Neural cell (in vitro differentiated cells): ENCODE measurements at regions not wholly inside any gene's neighbourhood (a gene's known extent, or its start where the extent isn't known, plus 50 kb on each side); places are given as distances from the start of the nearest gene placed in this dataset.

Experiments used
- H2AFZ ChIP-seq: fragments of 200-600, 300-800 bp; sonication (generic), shearing (Covaris generic); 2 replicates; pipeline ENCODE4 v1.6.0; 2014; ENCODE audit warnings: low read depth, mild to moderate bottlenecking, antibody characterized with exemption, low read length, moderate library complexity
- H3F3A ChIP-seq: fragments of 200-600 bp; shearing (Covaris generic); 2 replicates; pipeline ENCODE4 v1.6.1; 2016; ENCODE audit warnings: mild to moderate bottlenecking, moderate library complexity, mixed read lengths, antibody characterized with exemption, low read length; ENCODE audit not compliant: insufficient read depth, poor library complexity, severe bottlenecking
- H3K27ac ChIP-seq: fragments of 200-600, 300-800 bp; sonication (generic), shearing (Covaris generic); 2 replicates; pipeline ENCODE4 v1.5.1; 2014; ENCODE audit warnings: mild to moderate bottlenecking, low read length, moderate library complexity
- H3K27me3 ChIP-seq: fragments of 300-800, 200-600 bp; sonication (generic), shearing (Covaris generic); 2 replicates; pipeline ENCODE4 v1.6.0; 2014; ENCODE audit warnings: mild to moderate bottlenecking, low read depth, low read length, moderate library complexity; ENCODE audit not compliant: insufficient read depth
- H3K36me3 ChIP-seq: fragments of 300-800, 200-600 bp; sonication (generic), shearing (Covaris generic); 2 replicates; pipeline ENCODE4 v1.5.1; 2014; ENCODE audit warnings: mild to moderate bottlenecking, antibody characterized with exemption, low read length, moderate library complexity; ENCODE audit not compliant: insufficient read depth
- H3K4me2 ChIP-seq: fragments of 300-800, 200-600 bp; sonication (generic), shearing (Covaris generic); 2 replicates; pipeline ENCODE4 v1.6.0; 2014; ENCODE audit warnings: mild to moderate bottlenecking, low read length
- H3K4me3 ChIP-seq: fragments of 300-800, 200-600 bp; sonication (generic), shearing (Covaris generic); 2 replicates; pipeline ENCODE4 v1.5.1; 2014; ENCODE audit warnings: mild to moderate bottlenecking, low read length, moderate library complexity
- H3K79me2 ChIP-seq: fragments of 200-600 bp; shearing (Covaris generic); replicated peaks from 2 replicates; pipeline ENCODE4 v1.6.0; 2014; ENCODE audit warnings: mild to moderate bottlenecking, low read length, moderate library complexity; ENCODE audit not compliant: insufficient read depth
- H3K9ac ChIP-seq: fragments of 300-800, 200-600 bp; sonication (generic), shearing (Covaris generic); 2 replicates; pipeline ENCODE4 v1.6.1; 2016; ENCODE audit warnings: mild to moderate bottlenecking, low read length, mixed read lengths
- H3K9me2 ChIP-seq: fragments of 200-600 bp; shearing (Covaris generic); 2 replicates; pipeline ENCODE4 v1.6.1; 2016; ENCODE audit warnings: mild to moderate bottlenecking, low read length, mixed read lengths; ENCODE audit not compliant: insufficient read depth
- H3K9me3 ChIP-seq: fragments of 200-600, 300-800 bp; sonication (generic), shearing (Covaris generic); 2 replicates; pipeline ENCODE4 v1.6.1; 2016; ENCODE audit warnings: mild to moderate bottlenecking, mixed run types, low read length, moderate library complexity, mixed read lengths
- H4K20me1 ChIP-seq: fragments of 200-600 bp; shearing (Covaris generic); 2 replicates; pipeline ENCODE4 v1.6.1; 2016; ENCODE audit warnings: mild to moderate bottlenecking, mixed run types; ENCODE audit not compliant: insufficient read depth
- EP300 ChIP-seq: fragments of 450-650 bp; conservative IDR thresholded peaks from 2 replicates; pipeline ENCODE4 v1.6.1; 2014; ENCODE audit warnings: antibody characterized with exemption, mild to moderate bottlenecking, moderate library complexity; ENCODE audit not compliant: poor library complexity, severe bottlenecking
- EZH2 ChIP-seq: fragments of 200-600, 300-800 bp; shearing (Covaris generic), sonication (generic); IDR thresholded peaks from 2 replicates; pipeline ENCODE4 v1.6.1; 2014; ENCODE audit warnings: antibody characterized with exemption, low read length, borderline replicate concordance, mild to moderate bottlenecking; ENCODE audit not compliant: insufficient read depth, poor library complexity, severe bottlenecking
- MXI1 ChIP-seq: fragments of 450-650 bp; conservative IDR thresholded peaks from 2 replicates; pipeline ENCODE4 v1.6.1; 2014; ENCODE audit warnings: antibody characterized with exemption, mild to moderate bottlenecking; ENCODE audit not compliant: poor library complexity, severe bottlenecking
- POLR2AphosphoS5 ChIP-seq: IDR thresholded peaks from 2 replicates; pipeline ENCODE4 v1.6.1; 2012
- RAD21 ChIP-seq: fragments of 450-650 bp; conservative IDR thresholded peaks from 2 replicates; pipeline ENCODE4 v1.6.1; 2014; ENCODE audit warnings: antibody characterized with exemption, mild to moderate bottlenecking, moderate library complexity
- SMC3 ChIP-seq: fragments of 450-650 bp; conservative IDR thresholded peaks from 2 replicates; pipeline ENCODE4 v1.6.1; 2014; ENCODE audit warnings: antibody characterized with exemption, mild to moderate bottlenecking, moderate library complexity; ENCODE audit not compliant: poor library complexity
- TAF1 ChIP-seq: IDR thresholded peaks from 2 replicates; pipeline ENCODE4 v1.6.1; 2012; ENCODE audit warnings: low read depth
- TF ChIP-seq, protein P1 (sequence below): fragments of 450-650 bp; IDR thresholded peaks from 2 replicates; pipeline ENCODE4 v1.5.1; 2014; ENCODE audit warnings: antibody characterized with exemption, mild to moderate bottlenecking, moderate library complexity; ENCODE audit not compliant: poor library complexity, severe bottlenecking
- TF ChIP-seq, protein P2 (sequence below): IDR thresholded peaks from 2 replicates; pipeline ENCODE4 v1.6.1; 2012; ENCODE audit warnings: borderline replicate concordance

DNA sequence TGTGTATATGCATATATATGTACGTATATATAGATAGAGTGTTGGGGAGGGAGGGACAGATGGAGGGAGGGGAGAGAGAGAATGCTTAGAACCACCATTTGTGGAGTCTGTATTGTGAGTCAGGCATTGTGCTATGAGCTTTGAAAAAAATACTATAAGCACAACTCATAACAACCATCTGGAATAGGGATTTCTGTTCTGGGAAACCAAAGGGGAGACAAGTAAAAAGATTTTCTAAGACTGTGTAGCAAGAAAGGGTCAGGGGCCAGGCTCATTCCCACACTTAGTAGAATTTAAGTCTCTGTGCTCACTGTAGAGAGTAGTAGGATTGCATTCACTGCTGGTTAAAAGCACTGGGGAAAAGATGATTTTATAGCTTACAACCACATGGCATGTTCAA is 202.3 kb upstream of the SGCD start:
- Histone ChIP-seq H3K27me3 (no peaks in the 10 kb centered on the region), H3K4me3 (no peak overlapping the region), H3K4me2 (no peak overlapping the region), H3K36me3 (no peaks in the 10 kb centered on the region), H3K27ac (no peak overlapping the region), H3K9me3 (no peaks in the 10 kb centered on the region), H3K79me2 (no peaks in the 10 kb centered on the region), H3F3A (no peaks in the 10 kb centered on the region), H3K9ac (no peak overlapping the region), H2AFZ (no peak overlapping the region), H3K9me2 (no peaks in the 10 kb centered on the region), H4K20me1 (no peaks in the 10 kb centered on the region)
- TF ChIP-seq, protein P1, sequence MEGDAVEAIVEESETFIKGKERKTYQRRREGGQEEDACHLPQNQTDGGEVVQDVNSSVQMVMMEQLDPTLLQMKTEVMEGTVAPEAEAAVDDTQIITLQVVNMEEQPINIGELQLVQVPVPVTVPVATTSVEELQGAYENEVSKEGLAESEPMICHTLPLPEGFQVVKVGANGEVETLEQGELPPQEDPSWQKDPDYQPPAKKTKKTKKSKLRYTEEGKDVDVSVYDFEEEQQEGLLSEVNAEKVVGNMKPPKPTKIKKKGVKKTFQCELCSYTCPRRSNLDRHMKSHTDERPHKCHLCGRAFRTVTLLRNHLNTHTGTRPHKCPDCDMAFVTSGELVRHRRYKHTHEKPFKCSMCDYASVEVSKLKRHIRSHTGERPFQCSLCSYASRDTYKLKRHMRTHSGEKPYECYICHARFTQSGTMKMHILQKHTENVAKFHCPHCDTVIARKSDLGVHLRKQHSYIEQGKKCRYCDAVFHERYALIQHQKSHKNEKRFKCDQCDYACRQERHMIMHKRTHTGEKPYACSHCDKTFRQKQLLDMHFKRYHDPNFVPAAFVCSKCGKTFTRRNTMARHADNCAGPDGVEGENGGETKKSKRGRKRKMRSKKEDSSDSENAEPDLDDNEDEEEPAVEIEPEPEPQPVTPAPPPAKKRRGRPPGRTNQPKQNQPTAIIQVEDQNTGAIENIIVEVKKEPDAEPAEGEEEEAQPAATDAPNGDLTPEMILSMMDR, result no peak
- TF ChIP-seq, protein P2, sequence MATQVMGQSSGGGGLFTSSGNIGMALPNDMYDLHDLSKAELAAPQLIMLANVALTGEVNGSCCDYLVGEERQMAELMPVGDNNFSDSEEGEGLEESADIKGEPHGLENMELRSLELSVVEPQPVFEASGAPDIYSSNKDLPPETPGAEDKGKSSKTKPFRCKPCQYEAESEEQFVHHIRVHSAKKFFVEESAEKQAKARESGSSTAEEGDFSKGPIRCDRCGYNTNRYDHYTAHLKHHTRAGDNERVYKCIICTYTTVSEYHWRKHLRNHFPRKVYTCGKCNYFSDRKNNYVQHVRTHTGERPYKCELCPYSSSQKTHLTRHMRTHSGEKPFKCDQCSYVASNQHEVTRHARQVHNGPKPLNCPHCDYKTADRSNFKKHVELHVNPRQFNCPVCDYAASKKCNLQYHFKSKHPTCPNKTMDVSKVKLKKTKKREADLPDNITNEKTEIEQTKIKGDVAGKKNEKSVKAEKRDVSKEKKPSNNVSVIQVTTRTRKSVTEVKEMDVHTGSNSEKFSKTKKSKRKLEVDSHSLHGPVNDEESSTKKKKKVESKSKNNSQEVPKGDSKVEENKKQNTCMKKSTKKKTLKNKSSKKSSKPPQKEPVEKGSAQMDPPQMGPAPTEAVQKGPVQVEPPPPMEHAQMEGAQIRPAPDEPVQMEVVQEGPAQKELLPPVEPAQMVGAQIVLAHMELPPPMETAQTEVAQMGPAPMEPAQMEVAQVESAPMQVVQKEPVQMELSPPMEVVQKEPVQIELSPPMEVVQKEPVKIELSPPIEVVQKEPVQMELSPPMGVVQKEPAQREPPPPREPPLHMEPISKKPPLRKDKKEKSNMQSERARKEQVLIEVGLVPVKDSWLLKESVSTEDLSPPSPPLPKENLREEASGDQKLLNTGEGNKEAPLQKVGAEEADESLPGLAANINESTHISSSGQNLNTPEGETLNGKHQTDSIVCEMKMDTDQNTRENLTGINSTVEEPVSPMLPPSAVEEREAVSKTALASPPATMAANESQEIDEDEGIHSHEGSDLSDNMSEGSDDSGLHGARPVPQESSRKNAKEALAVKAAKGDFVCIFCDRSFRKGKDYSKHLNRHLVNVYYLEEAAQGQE, result no peak
- TF ChIP-seq SMC3 (no peak), RAD21 (no peak), TAF1 (no peak), MXI1 (no peak), EP300 (no peak), EZH2 (no peak), POLR2AphosphoS5 (no peak)

DNA sequence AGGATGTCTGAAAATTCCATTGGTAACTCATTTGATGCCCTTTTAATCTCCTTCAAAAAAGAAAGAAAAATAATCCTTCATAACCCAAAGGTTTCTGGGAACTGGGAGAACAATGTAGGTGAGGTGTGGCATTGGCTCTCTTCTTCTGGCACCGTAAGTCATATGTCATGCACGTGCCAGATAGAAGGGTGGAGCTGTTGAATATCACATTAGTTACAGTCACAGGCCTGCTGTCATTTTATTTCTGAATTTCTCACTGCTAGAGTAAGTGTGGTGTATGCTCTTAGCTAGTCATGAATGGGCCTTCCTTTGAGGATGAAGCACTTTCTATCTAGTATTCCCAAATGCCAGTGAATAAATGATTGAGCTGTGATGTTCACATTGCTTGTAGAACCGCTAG is 201.8 kb upstream of the SGCD start:
- Histone ChIP-seq H3K27ac (no peak overlapping the region), H3K9me3 (no peaks in the 10 kb centered on the region), H3K27me3 (no peaks in the 10 kb centered on the region), H3K9ac (no peak overlapping the region), H3K36me3 (no peaks in the 10 kb centered on the region), H3F3A (no peaks in the 10 kb centered on the region), H3K4me3 (no peak overlapping the region), H3K4me2 (no peak overlapping the region), H3K79me2 (no peaks in the 10 kb centered on the region), H3K9me2 (no peaks in the 10 kb centered on the region), H2AFZ (no peak overlapping the region), H4K20me1 (no peaks in the 10 kb centered on the region)
- TF ChIP-seq, protein P2, result no peak
- TF ChIP-seq TAF1 (no peak), EZH2 (no peak), RAD21 (no peak), MXI1 (no peak), POLR2AphosphoS5 (no peak), SMC3 (no peak), EP300 (no peak)
- TF ChIP-seq, protein P1, result no peak
